ENCODE measurements at regions not wholly inside any gene's neighbourhood (a gene's known extent, or its start where the extent isn't known, plus 50 kb on each side); places are given as distances from the start of the nearest gene placed in this dataset.

DNA sequence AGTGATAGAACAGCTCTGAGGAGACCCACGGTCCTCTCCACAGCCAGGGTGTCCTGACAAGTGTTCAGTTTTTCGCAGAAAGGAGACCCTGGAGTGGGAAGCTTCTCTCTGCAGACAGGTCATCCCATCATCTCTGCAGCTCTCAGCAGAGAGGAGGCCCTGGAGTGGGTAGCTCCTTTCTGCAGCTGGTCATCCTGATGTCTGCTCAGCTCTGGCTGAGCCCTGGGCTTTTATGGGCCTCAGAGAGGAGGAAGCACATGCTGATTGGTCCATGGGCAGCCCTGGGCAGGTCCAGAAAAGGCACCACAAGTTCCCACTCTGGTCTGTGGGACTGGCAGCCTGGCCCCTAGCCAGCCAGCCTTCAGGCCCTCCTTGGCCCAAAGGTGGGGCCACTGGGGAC is 72.3 kb upstream of the ST3GAL5 start:
- Histone ChIP-seq H3K9ac (ENCODE audit: insufficient read depth, low read length, poor library complexity, severe bottlenecking) (no peak overlapping the region), H4K20me1 (ENCODE audit: insufficient read depth, low read length) (no peaks in the 10 kb centered on the region), H3K4me3 (replicated peaks in 1 of 3; ENCODE audit: low read depth in 2 of 3, low read length in 3 of 3) (no peak overlapping the region), H3K79me2 (ENCODE audit: insufficient read depth, low read length) (no peaks in the 10 kb centered on the region), H3K4me1 (ENCODE audit: control insufficient read depth in 1 of 2, insufficient read depth in 2 of 2, low read length in 2 of 2) (peaks cover 6 to 7% of the 10 kb centered on the region in 2 donors), H3K27me3 (ENCODE audit: control insufficient read depth in 2 of 2, insufficient read depth in 2 of 2, low read length in 2 of 2) (no peaks in the 10 kb centered on the region), H3K9me3 (replicated peaks in 1 of 2; ENCODE audit: control insufficient read depth in 1 of 2, insufficient read depth in 1 of 2, low read length in 2 of 2) (peaks cover 9 to 29% of the 10 kb centered on the region in 2 donors), H3K36me3 (replicated peaks in 1 of 2; ENCODE audit: control insufficient read depth in 1 of 2, insufficient read depth in 2 of 2, low read length in 2 of 2) (no peaks in the 10 kb centered on the region), H2AFZ (ENCODE audit: insufficient read depth, low read depth, low read length, poor library complexity, severe bottlenecking) (no peak overlapping the region), H3K4me2 (replicated peaks; ENCODE audit: extremely low read depth, low read length, poor library complexity, severe bottlenecking) (no peak overlapping the region), H3K27ac (ENCODE audit: low read depth in 1 of 2, low read length in 2 of 2) (no peak overlapping the region)
- WGBS (ENCODE audit: insufficient coverage) = 93% methylated on average over 2 of the region's 2 CpGs
- Mint-ChIP-seq H3K36me3 (peaks cover 0 to 3% of the 10 kb centered on the region in 2 donors), H3K4me3 (no peak overlapping the region), H3K27me3 (ENCODE audit: low read depth in 3 of 3) (peaks cover 0 to 4% (median 1%) of the 10 kb centered on the region in 3 donors), H3K9me3 (peaks cover 13 to 32% (median 24%) of the 10 kb centered on the region in 7 donors), H3K4me1 (peaks cover 15% of the 10 kb centered on the region), H3K27ac (no peak overlapping the region)
- TF ChIP-seq, protein P1, sequence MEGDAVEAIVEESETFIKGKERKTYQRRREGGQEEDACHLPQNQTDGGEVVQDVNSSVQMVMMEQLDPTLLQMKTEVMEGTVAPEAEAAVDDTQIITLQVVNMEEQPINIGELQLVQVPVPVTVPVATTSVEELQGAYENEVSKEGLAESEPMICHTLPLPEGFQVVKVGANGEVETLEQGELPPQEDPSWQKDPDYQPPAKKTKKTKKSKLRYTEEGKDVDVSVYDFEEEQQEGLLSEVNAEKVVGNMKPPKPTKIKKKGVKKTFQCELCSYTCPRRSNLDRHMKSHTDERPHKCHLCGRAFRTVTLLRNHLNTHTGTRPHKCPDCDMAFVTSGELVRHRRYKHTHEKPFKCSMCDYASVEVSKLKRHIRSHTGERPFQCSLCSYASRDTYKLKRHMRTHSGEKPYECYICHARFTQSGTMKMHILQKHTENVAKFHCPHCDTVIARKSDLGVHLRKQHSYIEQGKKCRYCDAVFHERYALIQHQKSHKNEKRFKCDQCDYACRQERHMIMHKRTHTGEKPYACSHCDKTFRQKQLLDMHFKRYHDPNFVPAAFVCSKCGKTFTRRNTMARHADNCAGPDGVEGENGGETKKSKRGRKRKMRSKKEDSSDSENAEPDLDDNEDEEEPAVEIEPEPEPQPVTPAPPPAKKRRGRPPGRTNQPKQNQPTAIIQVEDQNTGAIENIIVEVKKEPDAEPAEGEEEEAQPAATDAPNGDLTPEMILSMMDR (IDR thresholded peaks at IDR 0.05) = no peak
- no peak for DNase-seq
- intact Hi-C loops (cut with micrococcal nuclease) = no loop called here

DNA sequence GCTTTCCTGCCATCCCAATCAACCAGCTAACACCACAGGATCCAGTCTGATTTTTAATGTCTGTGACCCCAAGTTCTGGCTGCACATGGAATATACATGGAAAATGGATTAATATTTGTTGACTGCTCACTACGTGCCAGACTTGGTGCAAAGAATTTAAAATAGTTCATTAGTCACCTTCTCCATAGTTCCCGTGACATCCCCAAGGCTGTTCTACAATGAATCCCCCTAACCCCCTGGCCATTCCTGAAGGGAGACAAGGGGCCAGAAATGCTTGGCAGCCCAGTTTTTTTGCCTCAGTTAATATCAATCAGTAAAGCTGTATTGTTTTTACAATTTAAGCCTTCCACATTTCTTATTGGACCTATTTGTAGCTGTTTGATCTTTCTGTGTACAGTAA is 71.0 kb upstream of the ST3GAL5 start:
- Mint-ChIP-seq H3K4me1 (peaks cover 12% of the 10 kb centered on the region), H3K9me3 (peaks cover 11 to 29% (median 24%) of the 10 kb centered on the region in 7 donors), H3K27me3 (ENCODE audit: low read depth in 3 of 3) (peaks cover 0 to 3% (median 2%) of the 10 kb centered on the region in 3 donors), H3K4me3 (no peak overlapping the region), H3K27ac (no peak overlapping the region), H3K36me3 (peaks cover 0 to 3% of the 10 kb centered on the region in 2 donors)
- Histone ChIP-seq H3K4me3 (replicated peaks in 1 of 3; ENCODE audit: low read depth in 2 of 3, low read length in 3 of 3) (no peak overlapping the region), H3K4me2 (replicated peaks; ENCODE audit: extremely low read depth, low read length, poor library complexity, severe bottlenecking) (no peak overlapping the region), H4K20me1 (ENCODE audit: insufficient read depth, low read length) (no peaks in the 10 kb centered on the region), H2AFZ (ENCODE audit: insufficient read depth, low read depth, low read length, poor library complexity, severe bottlenecking) (no peak overlapping the region), H3K27ac (ENCODE audit: low read depth in 1 of 2, low read length in 2 of 2) (no peak overlapping the region), H3K4me1 (ENCODE audit: control insufficient read depth in 1 of 2, insufficient read depth in 2 of 2, low read length in 2 of 2) (peaks cover 6 to 7% of the 10 kb centered on the region in 2 donors), H3K9ac (ENCODE audit: insufficient read depth, low read length, poor library complexity, severe bottlenecking) (no peak overlapping the region), H3K9me3 (replicated peaks in 1 of 2; ENCODE audit: control insufficient read depth in 1 of 2, insufficient read depth in 1 of 2, low read length in 2 of 2) (peaks cover 9 to 29% of the 10 kb centered on the region in 2 donors), H3K27me3 (ENCODE audit: control insufficient read depth in 2 of 2, insufficient read depth in 2 of 2, low read length in 2 of 2) (no peaks in the 10 kb centered on the region), H3K36me3 (replicated peaks in 1 of 2; ENCODE audit: control insufficient read depth in 1 of 2, insufficient read depth in 2 of 2, low read length in 2 of 2) (no peaks in the 10 kb centered on the region), H3K79me2 (ENCODE audit: insufficient read depth, low read length) (no peaks in the 10 kb centered on the region)
- intact Hi-C loops (cut with micrococcal nuclease) = no loop called here
- 90% methylated on average over 1 of the region's 2 CpGs for WGBS (ENCODE audit: insufficient coverage)
- TF ChIP-seq, protein P1 (IDR thresholded peaks at IDR 0.05) = no peak
- no peak for DNase-seq
